Islet of Langerhans (tissue), 1 donor: ENCODE measurements at regions not wholly inside any gene's neighbourhood (a gene's known extent, or its start where the extent isn't known, plus 50 kb on each side); places are given as distances from the start of the nearest gene placed in this dataset.

Source experiments
- FAIRE-seq: peaks from one replicate; lab custom pipeline; 2011; peaks lifted over from hg19 to GRCh38; lab: Jason Lieb, UNC

GRCh38 chr5:3220638-3221288, 374.9 kb upstream of the IRX1 start:
- FAIRE-seq = no peak

DNA sequence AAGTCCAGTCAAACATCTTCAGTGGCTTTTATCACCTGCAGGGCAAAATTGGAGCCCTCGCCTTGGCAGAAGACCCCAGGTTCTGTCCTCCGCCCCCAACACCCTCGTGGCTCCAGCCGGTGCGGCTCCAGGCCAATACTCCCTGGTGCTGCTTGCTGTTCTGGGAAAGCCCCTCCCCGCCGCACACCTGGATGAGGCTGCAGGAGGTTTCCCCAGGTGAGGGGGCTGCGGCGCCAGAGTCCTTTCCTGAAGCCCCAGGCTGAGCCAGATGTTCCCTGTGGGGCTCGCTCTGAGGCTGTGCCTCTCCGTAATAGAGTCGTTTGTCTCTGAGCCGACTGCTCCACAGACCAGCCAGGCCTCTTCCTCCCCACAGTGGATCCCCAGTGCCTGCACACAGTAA, 375.4 kb upstream of the IRX1 start:
- FAIRE-seq = no peak

DNA sequence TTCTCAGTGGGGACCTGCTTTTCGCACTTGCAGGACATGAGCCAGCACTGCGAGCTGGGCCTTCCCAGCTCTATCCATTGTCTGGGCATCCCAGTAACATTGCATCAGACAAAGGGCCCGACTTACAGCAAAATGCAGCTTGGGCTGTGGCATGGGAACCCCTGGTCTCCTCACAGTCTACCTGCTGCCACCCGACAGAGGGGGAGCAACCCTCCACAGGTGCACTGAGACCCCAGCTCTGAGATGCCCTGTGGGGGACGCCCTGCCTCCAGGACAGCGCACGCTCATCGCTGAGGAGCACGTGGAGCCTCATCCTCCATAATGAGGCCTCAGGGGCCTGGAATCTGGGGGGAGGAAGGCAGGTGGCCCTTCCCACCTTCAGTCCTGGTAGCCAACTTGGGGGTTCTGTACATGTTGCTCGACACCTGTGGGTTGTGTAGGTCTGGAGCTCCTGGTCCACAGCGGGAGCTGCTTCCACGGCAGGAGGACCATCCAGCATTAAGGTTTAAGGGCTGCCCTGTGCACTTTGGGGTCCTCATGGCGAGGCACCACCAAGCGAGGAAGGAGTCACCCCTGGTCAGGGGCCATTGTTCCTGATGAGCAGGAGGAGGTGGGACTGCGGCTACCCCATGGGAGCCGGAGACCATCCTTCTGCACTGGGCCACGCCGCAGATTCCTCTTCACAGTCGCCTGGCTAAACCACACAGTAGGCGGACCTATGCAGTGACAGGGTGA, 376.5 kb upstream of the IRX1 start:
- no peak for FAIRE-seq

- no peak for FAIRE-seq
Measured at GRCh38 chr5:3217771-3218495, 377.7 kb upstream of the IRX1 start.

- no peak for FAIRE-seq
Measured at GRCh38 chr5:3217114-3217513, 378.5 kb upstream of the IRX1 start.

DNA sequence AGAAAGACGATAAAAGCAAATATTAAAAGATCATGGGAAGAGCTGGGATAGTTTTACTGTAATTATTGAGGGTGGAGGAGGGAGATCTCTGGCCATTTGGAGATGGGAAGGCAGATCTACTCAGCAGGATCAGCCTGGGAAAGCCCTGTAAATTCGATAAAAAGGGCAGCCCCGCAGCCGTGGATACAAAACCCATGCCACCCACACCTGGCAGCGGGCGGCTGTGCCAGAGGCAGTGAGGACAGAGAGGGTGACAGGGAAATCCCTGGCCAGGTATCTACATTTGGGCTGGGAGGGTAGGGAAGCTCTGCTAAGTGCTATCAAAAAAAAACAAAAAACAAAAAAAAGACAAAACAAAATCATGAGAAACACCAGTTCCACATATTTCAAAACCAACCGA, 379.2 kb upstream of the IRX1 start:
- FAIRE-seq = no peak

- FAIRE-seq = no peak
Measured at GRCh38 chr5:3214838-3215374, 380.7 kb upstream of the IRX1 start.

- FAIRE-seq = no peak
Measured at GRCh38 chr5:3214396-3214795, 381.2 kb upstream of the IRX1 start.

- no peak for FAIRE-seq
Measured at GRCh38 chr5:3212869-3213268, 382.8 kb upstream of the IRX1 start.

- FAIRE-seq = no peak
Measured at GRCh38 chr5:3210531-3210930, 385.1 kb upstream of the IRX1 start.

DNA sequence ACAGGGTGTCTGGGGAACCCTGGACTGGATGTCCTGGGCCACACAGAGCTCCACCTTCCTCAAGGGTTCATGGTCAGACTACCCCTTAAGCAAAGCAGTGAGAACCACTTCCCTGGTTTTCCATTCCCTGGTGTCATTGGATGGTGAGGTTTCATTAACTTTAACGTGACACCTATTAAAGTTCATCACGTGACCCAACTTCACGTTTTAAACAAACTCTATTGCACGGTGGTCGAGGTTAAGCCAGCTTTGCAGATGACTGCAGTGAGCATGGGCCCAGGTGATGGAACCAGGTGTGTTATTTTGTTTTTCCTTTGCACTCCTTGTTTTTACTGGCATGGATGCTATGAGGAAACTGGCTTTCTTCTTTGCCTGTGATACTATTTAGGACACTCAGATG, 385.7 kb upstream of the IRX1 start:
- no peak for FAIRE-seq

DNA sequence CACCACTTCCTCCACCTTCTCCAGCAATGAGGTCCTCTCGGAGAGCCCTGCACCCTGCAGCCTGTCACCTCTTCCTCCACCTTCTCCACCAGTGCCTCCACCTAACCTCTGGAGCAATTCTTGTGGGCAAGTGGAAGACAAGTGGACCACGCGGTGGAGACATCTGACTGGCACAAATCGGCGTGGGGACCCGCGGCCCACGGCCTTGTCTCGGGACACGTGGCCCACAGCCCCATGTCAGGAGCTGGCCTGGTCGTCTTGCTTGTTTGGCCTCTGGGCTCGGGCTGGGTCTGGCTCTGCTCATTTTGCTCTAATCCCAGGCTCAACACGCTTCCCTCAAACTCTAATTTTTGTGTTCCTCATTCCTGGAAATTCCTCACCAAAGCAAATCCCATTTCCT, 393.1 kb upstream of the IRX1 start:
- FAIRE-seq = no peak

DNA sequence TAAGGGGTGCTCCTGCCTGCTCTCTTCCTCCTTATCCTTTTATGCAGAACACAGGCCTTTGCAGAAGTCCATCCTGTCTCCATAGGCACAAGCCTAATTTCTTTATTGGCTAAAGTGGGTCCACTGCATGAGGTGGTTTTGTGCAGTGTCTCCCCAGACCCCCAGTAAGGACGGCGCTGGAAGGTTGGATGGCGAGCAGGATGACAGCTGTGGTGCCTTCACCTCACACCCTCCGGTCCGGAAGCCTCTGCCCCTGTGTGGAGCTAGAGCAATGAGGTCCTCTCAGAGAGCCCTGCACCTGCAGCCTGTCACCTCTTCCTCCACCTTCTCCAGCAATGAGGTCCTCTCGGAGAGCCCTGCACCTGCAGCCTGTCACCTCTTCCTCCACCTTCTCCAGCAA, 393.7 kb upstream of the IRX1 start:
- FAIRE-seq = no peak

- no peak for FAIRE-seq
Measured at GRCh38 chr5:3201121-3201520, 394.5 kb upstream of the IRX1 start.

DNA sequence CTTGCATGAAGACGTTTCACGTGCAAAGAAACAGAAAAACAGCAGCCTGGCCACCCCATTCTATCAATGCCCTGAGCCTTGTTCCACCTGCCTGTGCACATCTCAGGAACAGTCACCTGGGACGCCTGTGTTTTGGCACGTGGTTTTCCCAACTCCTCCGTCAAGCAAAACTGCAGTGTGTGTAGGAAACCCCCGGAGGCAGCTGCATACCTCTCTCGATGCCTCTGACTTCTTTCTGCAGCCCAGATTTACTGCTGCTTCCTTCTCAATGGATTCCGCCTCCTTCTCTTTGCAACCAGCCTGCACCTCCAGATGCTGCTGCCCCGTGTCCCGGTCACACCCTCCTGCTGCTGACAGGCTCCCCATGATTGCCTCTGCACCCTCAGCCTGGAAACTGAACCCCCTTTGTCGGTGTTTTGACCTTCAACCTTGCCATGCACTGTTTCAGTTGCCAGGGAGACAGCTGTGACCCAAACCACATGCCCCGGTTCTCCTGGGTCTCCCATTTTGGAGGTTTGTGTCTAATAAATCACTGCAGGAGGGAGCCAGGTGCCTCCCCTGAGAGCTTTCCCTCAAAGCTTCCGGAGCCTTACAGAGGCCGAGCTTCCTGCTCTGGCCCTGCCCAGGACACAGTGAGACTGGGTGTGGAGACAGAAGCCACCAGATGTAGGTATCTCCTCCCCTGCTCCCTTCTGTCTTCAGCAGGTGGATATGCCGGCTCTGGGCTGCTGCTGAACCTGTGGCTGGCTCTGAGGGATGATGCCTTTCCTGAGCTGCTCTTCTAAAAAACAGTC, 395.5 kb upstream of the IRX1 start:
- FAIRE-seq = no peak

- FAIRE-seq = no peak
Measured at GRCh38 chr5:3198074-3198449, 397.6 kb upstream of the IRX1 start.

DNA sequence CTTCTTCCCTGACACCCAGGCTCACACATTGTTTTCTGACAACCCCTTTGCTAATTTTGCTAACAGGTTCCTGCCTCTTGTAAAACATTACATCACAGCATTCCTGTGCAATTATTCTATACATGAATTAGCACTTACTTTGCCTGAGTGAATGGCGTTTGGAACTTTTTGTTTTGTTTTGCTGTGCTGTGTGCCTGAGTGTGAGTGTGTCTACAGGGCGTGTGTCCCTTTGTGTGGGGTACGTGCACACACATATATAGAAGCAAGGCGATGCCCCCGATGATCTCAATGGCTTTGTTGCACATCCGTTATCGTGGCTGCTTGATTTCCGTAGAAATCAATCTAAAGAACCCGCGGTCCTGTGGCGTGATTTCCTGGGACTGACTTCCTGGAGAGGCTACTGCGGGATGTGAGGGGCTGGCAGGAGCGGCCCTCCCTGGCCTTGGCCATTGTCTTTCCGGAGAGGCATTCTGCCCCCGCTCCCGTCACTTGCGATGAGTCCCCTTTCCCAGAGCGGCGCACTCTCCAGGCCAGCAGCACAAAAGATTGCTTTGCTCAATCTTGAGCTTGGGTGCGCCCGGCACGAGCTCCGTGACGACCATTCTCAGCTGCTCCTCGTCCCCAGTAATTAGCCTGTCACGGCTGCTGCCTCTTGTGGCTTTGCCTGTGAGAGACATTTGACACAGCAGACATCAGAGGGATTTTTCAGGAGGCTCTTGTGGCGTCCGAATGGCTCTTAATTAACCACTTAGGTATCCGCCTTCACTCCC, 398.1 kb upstream of the IRX1 start:
- no peak for FAIRE-seq

- no peak for FAIRE-seq
Measured at GRCh38 chr5:3195994-3196393, 399.6 kb upstream of the IRX1 start.

DNA sequence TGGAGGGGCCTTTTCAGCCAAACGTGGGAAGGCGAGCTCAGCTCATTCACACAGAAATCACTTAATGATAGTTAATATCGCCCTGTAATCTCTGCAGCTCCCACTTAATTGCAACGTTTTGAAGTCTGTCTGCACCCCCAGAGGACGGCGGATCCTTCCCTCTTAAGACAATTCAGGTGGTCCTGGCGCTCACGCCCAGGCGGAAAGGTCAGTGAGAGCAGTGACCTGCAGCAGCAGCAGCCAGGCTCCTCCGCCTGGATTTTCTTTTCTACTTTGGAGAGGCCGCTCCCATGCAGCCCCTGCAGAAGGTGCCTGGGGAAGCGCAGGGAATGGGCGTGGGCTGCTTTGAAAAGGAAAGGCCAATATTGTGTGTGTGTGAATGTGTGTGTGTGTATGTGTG, 400.9 kb upstream of the IRX1 start:
- no peak for FAIRE-seq

DNA sequence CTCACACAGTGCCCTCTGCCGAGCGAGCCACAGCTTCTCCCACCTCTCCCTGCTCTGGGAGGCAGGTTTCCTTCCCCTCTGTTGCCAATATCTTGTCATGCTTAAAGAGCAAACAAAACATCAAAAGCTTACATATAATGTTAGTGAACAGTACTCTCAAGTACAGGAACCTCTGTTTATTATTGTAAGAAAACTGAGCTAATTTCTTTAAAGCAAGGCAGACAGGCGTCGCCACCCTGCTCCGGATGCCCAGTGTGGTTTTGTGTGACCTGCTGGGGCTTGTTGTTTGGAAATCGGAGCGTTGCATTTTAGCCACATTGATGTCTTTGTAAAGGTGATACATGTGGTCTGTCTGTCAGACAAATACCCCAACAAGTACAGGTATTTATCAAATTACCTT, 401.4 kb upstream of the IRX1 start:
- no peak for FAIRE-seq

- no peak for FAIRE-seq
Measured at GRCh38 chr5:3191585-3191984, 404.0 kb upstream of the IRX1 start.

DNA sequence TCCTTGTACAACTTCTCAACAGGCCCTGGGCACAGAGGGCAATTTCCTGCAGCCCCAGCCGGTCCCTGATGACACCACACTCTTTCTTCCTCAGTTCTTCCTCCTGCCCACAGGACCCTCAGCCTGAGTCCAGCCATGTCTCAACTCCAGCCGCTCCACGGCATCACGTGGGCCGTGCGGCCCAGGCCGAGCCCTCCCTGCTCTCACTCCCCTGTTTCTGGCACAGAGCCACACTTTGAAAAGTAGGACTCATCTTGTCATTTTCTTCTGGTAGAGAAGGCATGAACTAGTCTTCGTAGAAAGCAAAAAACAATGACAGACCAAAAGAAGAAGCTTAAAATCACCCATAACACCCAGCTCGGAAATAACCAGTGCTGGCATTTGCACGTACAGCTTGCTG, 404.7 kb upstream of the IRX1 start:
- FAIRE-seq = no peak
